ENCODE measurements at regions not wholly inside any gene's neighbourhood (a gene's known extent, or its start where the extent isn't known, plus 50 kb on each side); places are given as distances from the start of the nearest gene placed in this dataset.
A peak's percentile ranks its signal among the peaks of the same experiment; 100 is the strongest.

- TF ChIP-seq POLR2AphosphoS5 (IDR thresholded peaks at IDR 0.05): no peak
- no peak for TF ChIP-seq POLR2A (IDR thresholded peaks at IDR 0.05)
- no peak for TF ChIP-seq CTCF (IDR thresholded peaks at IDR 0.05)
- TF ChIP-seq EP300 (IDR thresholded peaks at IDR 0.05): no peak
- no peak overlapping the region for H3K27ac ChIP-seq
- DNase-seq (ENCODE audit: low spot score in 2 of 2): peak in 1 of 2 donors; percentile 9
- no peak overlapping the region for H3K4me3 ChIP-seq
- no peaks in the 10 kb centered on the region for H3K9me3 ChIP-seq
- no peaks in the 10 kb centered on the region for H3K4me1 ChIP-seq
- 58% methylated on average over 4 of the region's 4 CpGs for WGBS
- H3K36me3 ChIP-seq: no peaks in the 10 kb centered on the region
- H3K27me3 ChIP-seq: no peaks in the 10 kb centered on the region
Measured at GRCh38 chr9:38274800-38275199, 117.7 kb upstream of the ALDH1B1 start.

GRCh38 chr9:38272710-38273109 is 119.8 kb upstream of the ALDH1B1 start:
- Histone ChIP-seq H3K4me1 (no peaks in the 10 kb centered on the region), H3K27me3 (no peaks in the 10 kb centered on the region), H3K27ac (no peak overlapping the region), H3K36me3 (no peaks in the 10 kb centered on the region), H3K9me3 (no peaks in the 10 kb centered on the region), H3K4me3 (no peak overlapping the region)
- DNase-seq (ENCODE audit: low spot score in 2 of 2): peak in 1 of 2 donors; percentile 32
- WGBS: 82% methylated on average over 1 of the region's 1 CpG
- no peak for TF ChIP-seq CTCF (IDR thresholded peaks at IDR 0.05)
- no peak for TF ChIP-seq POLR2AphosphoS5 (IDR thresholded peaks at IDR 0.05)
- no peak for TF ChIP-seq POLR2A (IDR thresholded peaks at IDR 0.05)
- TF ChIP-seq EP300 (IDR thresholded peaks at IDR 0.05): no peak

- Histone ChIP-seq H3K4me1 (no peaks in the 10 kb centered on the region), H3K27me3 (no peaks in the 10 kb centered on the region), H3K4me3 (no peak overlapping the region), H3K27ac (no peak overlapping the region), H3K9me3 (no peaks in the 10 kb centered on the region), H3K36me3 (no peaks in the 10 kb centered on the region)
- TF ChIP-seq CTCF (IDR thresholded peaks at IDR 0.05): no peak
- TF ChIP-seq POLR2AphosphoS5 (IDR thresholded peaks at IDR 0.05): no peak
- no peak for TF ChIP-seq EP300 (IDR thresholded peaks at IDR 0.05)
- no peak for TF ChIP-seq POLR2A (IDR thresholded peaks at IDR 0.05)
- WGBS: 79% methylated on average over 3 of the region's 3 CpGs
- DNase-seq (ENCODE audit: low spot score in 2 of 2): no peak
Measured at GRCh38 chr9:38271666-38272241, 120.7 kb upstream of the ALDH1B1 start.

GRCh38 chr9:38269775-38270174 is 122.7 kb upstream of the ALDH1B1 start:
- no peaks in the 10 kb centered on the region for H3K36me3 ChIP-seq
- WGBS: 60% methylated on average over 4 of the region's 4 CpGs
- DNase-seq (ENCODE audit: low spot score in 2 of 2): peak in 1 of 2 donors; percentile 26

GRCh38 chr9:38263532-38263931 is 129.0 kb upstream of the ALDH1B1 start:
- 62% methylated on average over 1 of the region's 1 CpG for WGBS
- DNase-seq (ENCODE audit: low spot score in 2 of 2): peak in 1 of 2 donors; percentile 15
- no peaks in the 10 kb centered on the region for H3K4me1 ChIP-seq

More at GRCh38 chr9:38269775-38270174, 122.7 kb upstream of the ALDH1B1 start:
- no peak overlapping the region for H3K27ac ChIP-seq
- no peak for TF ChIP-seq POLR2AphosphoS5 (IDR thresholded peaks at IDR 0.05)
- no peak for TF ChIP-seq CTCF (IDR thresholded peaks at IDR 0.05)
- TF ChIP-seq EP300 (IDR thresholded peaks at IDR 0.05): no peak
- TF ChIP-seq POLR2A (IDR thresholded peaks at IDR 0.05): no peak
- H3K4me3 ChIP-seq: no peak overlapping the region
- no peaks in the 10 kb centered on the region for H3K4me1 ChIP-seq
- peaks cover 10% of the 10 kb centered on the region for H3K9me3 ChIP-seq
- H3K27me3 ChIP-seq: no peaks in the 10 kb centered on the region

More at GRCh38 chr9:38263532-38263931, 129.0 kb upstream of the ALDH1B1 start:
- Histone ChIP-seq H3K27ac (no peak overlapping the region), H3K9me3 (peaks cover 15% of the 10 kb centered on the region), H3K36me3 (no peaks in the 10 kb centered on the region), H3K27me3 (no peaks in the 10 kb centered on the region), H3K4me3 (no peak overlapping the region)
- no peak for TF ChIP-seq POLR2A (IDR thresholded peaks at IDR 0.05)
- TF ChIP-seq CTCF (IDR thresholded peaks at IDR 0.05): no peak
- TF ChIP-seq EP300 (IDR thresholded peaks at IDR 0.05): no peak
- TF ChIP-seq POLR2AphosphoS5 (IDR thresholded peaks at IDR 0.05): no peak
